Thyroid gland (tissue), 4 donors: ENCODE measurements at regions not wholly inside any gene's neighbourhood (a gene's known extent, or its start where the extent isn't known, plus 50 kb on each side); places are given as distances from the start of the nearest gene placed in this dataset.

Source experiments
- POLR2A ChIP-seq, 2 donors: fragments of 450-650 bp; IDR thresholded peaks; one replicate each; pipeline ENCODE4 v1.6.1; 2017; ENCODE audit warnings: antibody characterized with exemption in 2 of 2, mild to moderate bottlenecking in 2 of 2, moderate library complexity in 1 of 2
- TF ChIP-seq, protein P1 (sequence below), 6 experiments: fragments of 200-600 bp in 3 of 6; fragments of 450-650 bp in 3 of 6; sonication (generic) in 3 of 6; IDR thresholded peaks; one replicate each; pipeline ENCODE4 v1.5.1; 2016 to 2019; ENCODE audit warnings: antibody characterized with exemption in 6 of 6, mild to moderate bottlenecking in 2 of 6, inconsistent platforms in 1 of 6, moderate library complexity in 1 of 6

DNA sequence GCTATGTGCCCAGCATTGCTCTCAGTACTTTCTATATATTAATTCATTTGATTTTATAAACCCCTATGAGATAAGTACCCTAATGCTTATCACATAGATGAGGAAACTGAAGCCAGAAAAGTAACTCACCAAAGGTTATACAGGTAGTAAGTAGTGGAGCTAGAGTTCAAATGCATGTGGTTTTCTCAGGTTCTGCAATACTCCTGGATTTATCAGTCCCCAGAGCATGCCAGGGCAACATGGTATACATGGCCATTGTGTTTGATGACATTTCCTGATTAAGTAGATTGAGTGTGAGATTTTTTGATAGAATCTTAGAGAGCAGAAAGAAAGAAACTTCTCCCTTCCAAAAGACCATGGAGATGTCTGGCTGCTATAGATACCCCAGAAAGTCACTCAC lies 233.1 kb downstream of the IKZF2 start:
- TF ChIP-seq, protein P1, sequence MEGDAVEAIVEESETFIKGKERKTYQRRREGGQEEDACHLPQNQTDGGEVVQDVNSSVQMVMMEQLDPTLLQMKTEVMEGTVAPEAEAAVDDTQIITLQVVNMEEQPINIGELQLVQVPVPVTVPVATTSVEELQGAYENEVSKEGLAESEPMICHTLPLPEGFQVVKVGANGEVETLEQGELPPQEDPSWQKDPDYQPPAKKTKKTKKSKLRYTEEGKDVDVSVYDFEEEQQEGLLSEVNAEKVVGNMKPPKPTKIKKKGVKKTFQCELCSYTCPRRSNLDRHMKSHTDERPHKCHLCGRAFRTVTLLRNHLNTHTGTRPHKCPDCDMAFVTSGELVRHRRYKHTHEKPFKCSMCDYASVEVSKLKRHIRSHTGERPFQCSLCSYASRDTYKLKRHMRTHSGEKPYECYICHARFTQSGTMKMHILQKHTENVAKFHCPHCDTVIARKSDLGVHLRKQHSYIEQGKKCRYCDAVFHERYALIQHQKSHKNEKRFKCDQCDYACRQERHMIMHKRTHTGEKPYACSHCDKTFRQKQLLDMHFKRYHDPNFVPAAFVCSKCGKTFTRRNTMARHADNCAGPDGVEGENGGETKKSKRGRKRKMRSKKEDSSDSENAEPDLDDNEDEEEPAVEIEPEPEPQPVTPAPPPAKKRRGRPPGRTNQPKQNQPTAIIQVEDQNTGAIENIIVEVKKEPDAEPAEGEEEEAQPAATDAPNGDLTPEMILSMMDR (IDR thresholded peaks at IDR 0.05) = no peak
- no peak for TF ChIP-seq POLR2A (IDR thresholded peaks at IDR 0.05)
